ENCODE measurements at regions not wholly inside any gene's neighbourhood (a gene's known extent, or its start where the extent isn't known, plus 50 kb on each side); places are given as distances from the start of the nearest gene placed in this dataset.

DNA sequence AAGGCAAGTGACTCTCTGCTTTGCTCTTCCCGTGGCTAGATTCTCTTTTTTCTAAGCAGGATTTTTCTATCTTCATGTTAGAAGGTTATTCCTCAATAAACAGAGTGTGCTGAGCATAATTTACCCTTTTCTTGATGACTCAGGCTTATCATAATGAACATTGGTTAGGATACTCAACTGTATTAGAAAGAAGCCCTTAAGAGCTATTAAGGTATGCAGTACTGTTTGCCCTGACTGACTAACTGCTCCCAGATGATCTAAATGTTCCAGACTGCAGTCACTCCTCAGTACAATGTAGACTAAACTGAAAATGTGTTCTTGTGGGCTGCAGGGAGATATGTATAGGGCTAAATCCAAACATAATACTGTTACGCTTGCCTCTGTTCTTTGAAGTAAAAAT is 687.8 kb downstream of the NUP35 start:
- POLR2A ChIA-PET: no interaction called here
- Histone ChIP-seq H3K4me3 (ENCODE audit: low read depth, low read length) (no peak overlapping the region), H3K36me3 (ENCODE audit: control insufficient read depth, insufficient read depth, low read length) (no peaks in the 10 kb centered on the region), H3K27me3 (ENCODE audit: control insufficient read depth, insufficient read depth, low read length) (no peaks in the 10 kb centered on the region)
- no peak for DNase-seq (ENCODE audit: low read depth)
- TF ChIP-seq, protein P1, sequence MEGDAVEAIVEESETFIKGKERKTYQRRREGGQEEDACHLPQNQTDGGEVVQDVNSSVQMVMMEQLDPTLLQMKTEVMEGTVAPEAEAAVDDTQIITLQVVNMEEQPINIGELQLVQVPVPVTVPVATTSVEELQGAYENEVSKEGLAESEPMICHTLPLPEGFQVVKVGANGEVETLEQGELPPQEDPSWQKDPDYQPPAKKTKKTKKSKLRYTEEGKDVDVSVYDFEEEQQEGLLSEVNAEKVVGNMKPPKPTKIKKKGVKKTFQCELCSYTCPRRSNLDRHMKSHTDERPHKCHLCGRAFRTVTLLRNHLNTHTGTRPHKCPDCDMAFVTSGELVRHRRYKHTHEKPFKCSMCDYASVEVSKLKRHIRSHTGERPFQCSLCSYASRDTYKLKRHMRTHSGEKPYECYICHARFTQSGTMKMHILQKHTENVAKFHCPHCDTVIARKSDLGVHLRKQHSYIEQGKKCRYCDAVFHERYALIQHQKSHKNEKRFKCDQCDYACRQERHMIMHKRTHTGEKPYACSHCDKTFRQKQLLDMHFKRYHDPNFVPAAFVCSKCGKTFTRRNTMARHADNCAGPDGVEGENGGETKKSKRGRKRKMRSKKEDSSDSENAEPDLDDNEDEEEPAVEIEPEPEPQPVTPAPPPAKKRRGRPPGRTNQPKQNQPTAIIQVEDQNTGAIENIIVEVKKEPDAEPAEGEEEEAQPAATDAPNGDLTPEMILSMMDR (IDR thresholded peaks at IDR 0.05; ENCODE audit: insufficient read depth, low read depth, low read length): no peak
- CTCF ChIA-PET: no interaction called here

DNA sequence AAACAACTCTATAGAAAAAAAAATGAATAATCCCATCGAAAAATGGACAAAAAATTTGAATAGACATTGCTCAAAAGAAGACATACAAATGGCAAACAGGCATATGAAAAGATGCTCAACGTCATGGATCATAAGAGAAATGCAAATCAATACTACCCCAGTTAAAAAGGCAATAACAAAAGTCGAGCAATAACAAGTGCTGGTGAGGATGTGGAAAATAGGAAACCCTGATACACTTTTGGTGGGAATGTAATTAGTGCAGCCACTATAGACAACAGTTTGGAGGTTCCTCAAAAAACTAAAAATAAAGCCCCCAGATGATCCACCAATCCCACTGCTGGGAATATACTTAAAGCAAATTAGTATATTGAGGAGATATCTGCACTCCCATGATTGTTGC is 701.5 kb downstream of the NUP35 start:
- H3K36me3 ChIP-seq (ENCODE audit: control insufficient read depth, insufficient read depth, low read length): no peaks in the 10 kb centered on the region
- no peak for DNase-seq (ENCODE audit: low read depth)
- TF ChIP-seq, protein P1 (IDR thresholded peaks at IDR 0.05; ENCODE audit: insufficient read depth, low read depth, low read length): no peak
- no peaks in the 10 kb centered on the region for H3K27me3 ChIP-seq (ENCODE audit: control insufficient read depth, insufficient read depth, low read length)
- CTCF ChIA-PET: no interaction called here
- no peak overlapping the region for H3K4me3 ChIP-seq (ENCODE audit: low read depth, low read length)
- POLR2A ChIA-PET: no interaction called here

DNA sequence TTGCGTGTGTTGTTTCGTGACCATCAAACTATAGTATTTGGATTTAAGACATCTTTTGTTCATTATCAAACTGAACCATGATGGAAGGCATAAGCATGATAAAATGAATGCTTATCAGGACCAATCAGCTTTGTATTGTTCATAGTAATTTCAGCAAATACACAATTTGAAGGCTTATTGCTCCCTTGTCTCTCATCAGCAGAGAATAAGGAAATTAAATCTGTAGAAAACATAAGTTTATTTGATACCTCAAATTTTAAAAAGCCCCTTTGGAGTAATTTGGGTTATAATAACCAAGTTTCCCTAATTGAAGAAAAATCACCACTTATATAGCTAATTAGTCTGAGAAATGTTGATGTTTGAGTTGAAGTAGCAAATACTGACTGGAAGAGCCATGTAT is 705.7 kb downstream of the NUP35 start:
- H3K27me3 ChIP-seq (ENCODE audit: control insufficient read depth, insufficient read depth, low read length): no peaks in the 10 kb centered on the region
- CTCF ChIA-PET: no interaction called here
- no peak for DNase-seq (ENCODE audit: low read depth)
- TF ChIP-seq, protein P1 (IDR thresholded peaks at IDR 0.05; ENCODE audit: insufficient read depth, low read depth, low read length): no peak
- H3K36me3 ChIP-seq (ENCODE audit: control insufficient read depth, insufficient read depth, low read length): no peaks in the 10 kb centered on the region
- POLR2A ChIA-PET: no interaction called here
- H3K4me3 ChIP-seq (ENCODE audit: low read depth, low read length): no peak overlapping the region

DNA sequence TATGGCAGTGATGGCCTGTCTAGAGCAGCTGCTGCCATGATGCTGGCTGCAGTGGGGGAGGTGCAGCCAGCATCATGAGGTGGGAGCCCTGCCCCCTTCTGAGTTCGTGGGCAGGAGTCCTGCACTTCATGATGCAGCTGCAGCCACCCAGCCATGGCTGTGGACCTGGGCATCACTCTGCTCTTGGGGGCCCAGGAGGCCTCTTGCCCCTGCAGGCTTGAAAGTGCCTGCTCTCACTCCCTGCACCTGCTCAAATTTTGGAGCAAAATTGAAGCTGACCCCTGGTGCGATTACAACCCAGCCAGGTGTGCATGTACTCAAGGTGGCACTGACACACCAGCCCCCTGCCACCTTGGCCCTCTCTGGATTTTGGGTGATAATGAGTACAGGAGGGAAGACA is 712.9 kb downstream of the NUP35 start:
- Histone ChIP-seq H3K36me3 (ENCODE audit: control insufficient read depth, insufficient read depth, low read length) (no peaks in the 10 kb centered on the region), H3K27me3 (ENCODE audit: control insufficient read depth, insufficient read depth, low read length) (no peaks in the 10 kb centered on the region), H3K4me3 (ENCODE audit: low read depth, low read length) (no peak overlapping the region)
- TF ChIP-seq, protein P1 (IDR thresholded peaks at IDR 0.05; ENCODE audit: insufficient read depth, low read depth, low read length): no peak
- ChIA-PET CTCF (no interaction called here), POLR2A (no interaction called here)
- no peak for DNase-seq (ENCODE audit: low read depth)

DNA sequence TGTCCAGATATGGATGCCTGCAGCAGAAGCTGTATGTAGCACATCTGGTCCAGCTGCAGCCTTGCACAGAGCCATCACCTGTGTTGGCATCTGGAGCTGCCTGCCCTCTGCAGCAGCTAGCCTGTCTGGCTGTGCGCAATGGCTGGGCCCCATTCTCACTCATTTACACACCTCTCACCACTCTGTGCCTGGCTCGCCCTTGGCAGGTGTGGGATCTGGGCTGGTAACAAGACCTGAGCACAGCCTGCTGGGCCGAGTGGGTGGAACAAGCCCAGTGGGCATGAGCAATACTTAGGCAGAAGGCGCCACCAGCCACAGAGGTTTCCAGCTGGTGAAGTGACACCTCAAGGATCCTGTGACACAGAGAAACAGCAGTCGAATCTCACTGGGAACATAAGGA is 714.1 kb downstream of the NUP35 start:
- ChIA-PET CTCF (no interaction called here), POLR2A (no interaction called here)
- DNase-seq (ENCODE audit: low read depth): no peak
- TF ChIP-seq, protein P1 (IDR thresholded peaks at IDR 0.05; ENCODE audit: insufficient read depth, low read depth, low read length): no peak
- Histone ChIP-seq H3K36me3 (ENCODE audit: control insufficient read depth, insufficient read depth, low read length) (no peaks in the 10 kb centered on the region), H3K4me3 (ENCODE audit: low read depth, low read length) (no peak overlapping the region), H3K27me3 (ENCODE audit: control insufficient read depth, insufficient read depth, low read length) (no peaks in the 10 kb centered on the region)

Data from BJ (cell line).